RPMI8226 (cell line): ENCODE measurements at regions not wholly inside any gene's neighbourhood (a gene's known extent, or its start where the extent isn't known, plus 50 kb on each side); places are given as distances from the start of the nearest gene placed in this dataset.
"Not testable (repeated sequence)": the region's sequence is repeated elsewhere in the genome, so short reads cannot be mapped to it uniquely, and the experiment has no call there.

Experiments
- DNase-seq: peaks from one replicate; pipeline ENCODE4 v3.0.0-alpha.2; 2015

GRCh38 chr9:110066929-110067716 lies 140.8 kb downstream of the C9orf152 start:
- no peak for DNase-seq

GRCh38 chr9:110068212-110068611 lies 139.7 kb downstream of the C9orf152 start:
- DNase-seq: no peak

- no peak for DNase-seq
Observed at GRCh38 chr9:110069326-110070248, 138.4 kb downstream of the C9orf152 start.

GRCh38 chr9:110072597-110073355 lies 135.2 kb downstream of the C9orf152 start:
- DNase-seq: no peak

- DNase-seq: no peak
Observed at GRCh38 chr9:110073356-110073905, 134.5 kb downstream of the C9orf152 start.

GRCh38 chr9:110076894-110077725 lies 130.8 kb downstream of the C9orf152 start:
- DNase-seq: no peak

- DNase-seq: no peak
Observed at GRCh38 chr9:110077925-110078324, 130.0 kb downstream of the C9orf152 start.

GRCh38 chr9:110078604-110079003 lies 129.4 kb downstream of the C9orf152 start:
- no peak for DNase-seq

GRCh38 chr9:110081395-110081794 lies 126.6 kb downstream of the C9orf152 start:
- no peak for DNase-seq

GRCh38 chr9:110083866-110084265 lies 124.1 kb downstream of the C9orf152 start:
- no peak for DNase-seq

- DNase-seq: no peak
Observed at GRCh38 chr9:110086537-110086936, 121.4 kb downstream of the C9orf152 start.

- DNase-seq: no peak
Observed at GRCh38 chr9:110087605-110088004, 120.4 kb downstream of the C9orf152 start.

GRCh38 chr9:110088099-110088498 lies 119.9 kb downstream of the C9orf152 start:
- DNase-seq: no peak

- DNase-seq: no peak
Observed at GRCh38 chr9:110089681-110090370, 118.1 kb downstream of the C9orf152 start.

GRCh38 chr9:110092792-110093191 lies 115.2 kb downstream of the C9orf152 start:
- no peak for DNase-seq

- DNase-seq: no peak
Observed at GRCh38 chr9:110093417-110093816, 114.5 kb downstream of the C9orf152 start.

GRCh38 chr9:110093871-110094270 lies 114.1 kb downstream of the C9orf152 start:
- DNase-seq: no peak

GRCh38 chr9:110095161-110095595 lies 112.8 kb downstream of the C9orf152 start:
- no peak for DNase-seq

GRCh38 chr9:110095776-110096175 lies 112.2 kb downstream of the C9orf152 start:
- no peak for DNase-seq

GRCh38 chr9:110096674-110097073 lies 111.3 kb downstream of the C9orf152 start:
- not testable (repeated sequence) for DNase-seq
